SK-N-SH (cell line): ENCODE measurements at regions not wholly inside any gene's neighbourhood (a gene's known extent, or its start where the extent isn't known, plus 50 kb on each side); places are given as distances from the start of the nearest gene placed in this dataset.

Source experiments
- CTCF ChIA-PET: fragments of 300-600, 350-600 bp; formaldehyde crosslinking; extraction: SDS; loops from one replicate; lab custom pipeline; 2021; lab: Yijun Ruan, JAX
- POLR2A ChIA-PET: fragments of 350-600 bp; sonication (Branson Sonifier 250); formaldehyde crosslinking; extraction: SDS; loops from one replicate; lab custom pipeline; 2020; ENCODE audit warnings: antibody characterized with exemption, inconsistent platforms; lab: Yijun Ruan, JAX
- DNase-seq: peaks from one replicate; pipeline ENCODE4 v3.0.0; 2012
- H2AFZ ChIP-seq: fragments of 200-600 bp; sonication (generic); 2 replicates; pipeline ENCODE4 v1.8.1; 2016; ENCODE audit warnings: antibody characterized with exemption, mild to moderate bottlenecking, low read depth
- H3F3A ChIP-seq: fragments of 200-600 bp; sonication (generic); replicated peaks from 2 replicates; pipeline ENCODE3; 2016; ENCODE audit warnings: antibody characterized with exemption, mild to moderate bottlenecking; ENCODE audit not compliant: insufficient read depth
- H3K27ac ChIP-seq, 2 experiments: fragments of 200-500 bp in 1 of 2; fragments of 200-600 bp in 1 of 2; sonication (Bioruptor generic) in 1 of 2; sonication (generic), shearing (Covaris generic) in 1 of 2; 2 replicates each; pipeline versions ENCODE4 v1.5.1 to v1.6.1; 2014 to 2016; ENCODE audit warnings: low read depth in 2 of 2, inconsistent platforms in 1 of 2, low read length in 1 of 2, mild to moderate bottlenecking in 1 of 2, mixed read lengths in 1 of 2
- H3K27me3 ChIP-seq: fragments of 200-600 bp; sonication (generic), shearing (Covaris generic); 2 replicates; pipeline ENCODE4 v1.6.1; 2016; ENCODE audit warnings: mixed run types; ENCODE audit not compliant: insufficient read depth
- H3K36me3 ChIP-seq, 2 experiments: fragments of 200-500 bp in 1 of 2; fragments of 200-600 bp in 1 of 2; sonication (Bioruptor generic) in 1 of 2; sonication (generic) in 1 of 2; replicated peaks in 1 of 2; 2 replicates each; pipeline versions ENCODE3 to v1.5.1; 2014 to 2016; ENCODE audit warnings: low read length in 1 of 2, mild to moderate bottlenecking in 1 of 2; ENCODE audit not compliant: insufficient read depth in 2 of 2, control insufficient read depth in 1 of 2
- H3K4me1 ChIP-seq, 2 experiments: fragments of 200-500 bp in 1 of 2; fragments of 200-600 bp in 1 of 2; sonication (Bioruptor generic) in 1 of 2; sonication (generic), shearing (Covaris generic) in 1 of 2; 2 replicates each; pipeline versions ENCODE4 v1.5.1 to v1.6.1; 2014 to 2016; ENCODE audit warnings: low read depth in 1 of 2, low read length in 1 of 2, mixed run types in 1 of 2; ENCODE audit not compliant: insufficient read depth in 2 of 2, control insufficient read depth in 1 of 2
- H3K4me2 ChIP-seq: fragments of 200-600 bp; sonication (generic), shearing (Covaris generic); 2 replicates; pipeline ENCODE4 v1.6.1; 2017; ENCODE audit warnings: mixed run types
- H3K4me3 ChIP-seq, 2 experiments: fragments of 200-500 bp in 1 of 2; fragments of 200-600 bp in 1 of 2; sonication (Bioruptor generic) in 1 of 2; sonication (generic), shearing (Covaris generic) in 1 of 2; 2 replicates each; pipeline versions ENCODE4 v1.5.1 to v1.8.1; 2014 to 2016; ENCODE audit warnings: low read depth in 2 of 2, inconsistent platforms in 1 of 2, low read length in 1 of 2, mild to moderate bottlenecking in 1 of 2, mixed read lengths in 1 of 2, moderate library complexity in 1 of 2
- H3K79me2 ChIP-seq: fragments of 200-600 bp; sonication (generic); 2 replicates; pipeline ENCODE4 v1.8.1; 2017; ENCODE audit warnings: mild to moderate bottlenecking; ENCODE audit not compliant: insufficient read depth
- H3K9ac ChIP-seq: fragments of 200-600 bp; sonication (generic); 2 replicates; pipeline ENCODE4 v1.6.1; 2017; ENCODE audit warnings: mixed run types
- H3K9me2 ChIP-seq: fragments of 200-600 bp; sonication (generic); 2 replicates; pipeline ENCODE4 v1.6.1; 2017; ENCODE audit warnings: mixed run types
- H3K9me3 ChIP-seq: fragments of 200-600 bp; sonication (generic); 2 replicates; pipeline ENCODE4 v1.6.1; 2017; ENCODE audit warnings: mixed run types, mild to moderate bottlenecking, moderate library complexity
- H4K20me1 ChIP-seq: fragments of 200-600 bp; sonication (generic); 2 replicates; pipeline ENCODE4 v1.6.1; 2017; ENCODE audit warnings: mild to moderate bottlenecking, mixed run types; ENCODE audit not compliant: insufficient read depth
- CHD2 ChIP-seq: fragments of 150-350 bp; IDR thresholded peaks from 2 replicates; pipeline ENCODE4 v1.6.1; 2018; ENCODE audit warnings: low read length; ENCODE audit not compliant: partially characterized antibody
- ELF1 ChIP-seq: IDR thresholded peaks from 2 replicates; pipeline ENCODE4 v1.4.0; 2012
- FOSL2 ChIP-seq: IDR thresholded peaks from 2 replicates; pipeline ENCODE4 v1.4.0; 2012; ENCODE audit warnings: low read depth, mild to moderate bottlenecking, moderate library complexity, borderline replicate concordance
- FOXJ3 ChIP-seq: sonication (generic); formaldehyde crosslinking; IDR thresholded peaks from 2 replicates; pipeline ENCODE4 v1.5.1; 2020; ENCODE audit warnings: mild to moderate bottlenecking, missing genetic modification reagents
- GABPA ChIP-seq: IDR thresholded peaks from 2 replicates; pipeline ENCODE4 v1.4.0; 2012; ENCODE audit warnings: low read depth, mild to moderate bottlenecking
- GATA2 ChIP-seq: sonication (generic); formaldehyde crosslinking; IDR thresholded peaks from 2 replicates; pipeline ENCODE4 v1.5.0; 2020; ENCODE audit warnings: mild to moderate bottlenecking, missing genetic modification reagents
- JUND ChIP-seq: IDR thresholded peaks from 2 replicates; pipeline ENCODE4 v1.4.0; 2012
- NFIC ChIP-seq: IDR thresholded peaks from 2 replicates; pipeline ENCODE4 v1.4.0; 2012; ENCODE audit warnings: borderline replicate concordance
- NRF1 ChIP-seq: IDR thresholded peaks from 2 replicates; pipeline ENCODE4 v1.6.1; 2012; ENCODE audit warnings: low read depth, mild to moderate bottlenecking, low read length
- PBX3 ChIP-seq: IDR thresholded peaks from 2 replicates; pipeline ENCODE4; 2012
- RCOR1 ChIP-seq: fragments of 150-350 bp; IDR thresholded peaks from 2 replicates; pipeline ENCODE4 v1.6.1; 2017; ENCODE audit warnings: antibody characterized with exemption, low read length
- TEAD4 ChIP-seq: IDR thresholded peaks from 2 replicates; pipeline ENCODE4 v1.4.0; 2012; ENCODE audit warnings: mild to moderate bottlenecking, borderline replicate concordance; ENCODE audit not compliant: insufficient read depth
- USF2 ChIP-seq: fragments of 150-350 bp; IDR thresholded peaks from 2 replicates; pipeline ENCODE4 v1.6.1; 2017; ENCODE audit warnings: antibody characterized with exemption, low read length, low read depth, borderline replicate concordance
- YY1 ChIP-seq: IDR thresholded peaks from 2 replicates; pipeline ENCODE4 v1.4.0; 2012; ENCODE audit warnings: low read depth, mild to moderate bottlenecking
- WGBS: methylation state at CpG from one replicate; pipeline ENCODE4 v1.1.6; 2017; ENCODE audit warnings: low lambda C conversion rate; 5-methylcytosine and 5-hydroxymethylcytosine counted together
- TF ChIP-seq, protein P1 (sequence below): IDR thresholded peaks from 2 replicates; pipeline ENCODE4 v1.6.1; 2012; ENCODE audit warnings: mild to moderate bottlenecking, low read depth, low read length, moderate library complexity

DNA sequence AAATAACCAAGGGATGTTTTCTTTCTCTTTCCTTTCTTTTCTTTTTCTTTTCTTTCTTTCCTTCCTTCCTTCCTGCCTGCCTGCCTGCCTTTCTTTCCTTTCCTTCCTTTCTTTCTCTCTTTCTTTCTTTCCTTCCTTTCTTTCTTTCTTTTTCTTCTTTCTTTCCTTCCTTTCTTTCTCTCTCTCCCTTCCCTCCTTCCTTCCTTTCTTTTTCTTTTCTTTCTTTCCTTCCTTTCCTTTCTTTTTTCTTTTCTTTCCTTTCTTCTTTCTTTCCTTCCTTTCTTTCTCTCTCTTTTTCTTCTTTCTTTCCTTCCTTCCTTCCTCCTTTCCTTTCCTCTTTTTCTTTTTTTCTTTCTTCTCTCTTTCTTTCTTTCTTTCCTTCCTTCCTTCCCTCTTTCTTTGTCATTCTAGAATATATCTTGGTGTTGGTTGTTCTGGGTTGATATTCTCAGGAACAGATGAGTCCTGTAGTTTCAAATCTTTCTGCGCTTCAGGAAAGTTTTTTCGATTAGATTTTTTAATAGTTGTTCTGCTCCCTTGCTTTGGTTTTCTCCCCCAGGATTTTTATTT, 101.5 kb upstream of the FBXO11 start:
- no peak overlapping the region for H2AFZ ChIP-seq
- H3K4me1 ChIP-seq = no peaks in the 10 kb centered on the region
- H3K9me2 ChIP-seq = no peaks in the 10 kb centered on the region
- no peaks in the 10 kb centered on the region for H3K79me2 ChIP-seq
- ChIA-PET POLR2A (no interaction called here), CTCF (no interaction called here)
- DNase-seq = no peak
- H3K4me2 ChIP-seq = no peak overlapping the region
- no peaks in the 10 kb centered on the region for H3K9me3 ChIP-seq
- H3K27me3 ChIP-seq = peaks cover 4% of the 10 kb centered on the region; the same call in 1 of the 2 replicates
- H3K36me3 ChIP-seq = no peaks in the 10 kb centered on the region
- H3K9ac ChIP-seq = no peak overlapping the region
- no peaks in the 10 kb centered on the region for H3F3A ChIP-seq
- no peak overlapping the region for H3K27ac ChIP-seq
- H3K4me3 ChIP-seq = no peak overlapping the region
- H4K20me1 ChIP-seq = no peaks in the 10 kb centered on the region
- TF ChIP-seq CHD2 (no peak), GABPA (no peak), ELF1 (no peak), RCOR1 (no peak), NRF1 (no peak), GATA2 (CRISPR knock-in tag) (no peak), FOXJ3 (CRISPR knock-in tag) (no peak), PBX3 (no peak), USF2 (no peak)
- WGBS = 82% methylated on average over 2 of the region's 2 CpGs

DNA sequence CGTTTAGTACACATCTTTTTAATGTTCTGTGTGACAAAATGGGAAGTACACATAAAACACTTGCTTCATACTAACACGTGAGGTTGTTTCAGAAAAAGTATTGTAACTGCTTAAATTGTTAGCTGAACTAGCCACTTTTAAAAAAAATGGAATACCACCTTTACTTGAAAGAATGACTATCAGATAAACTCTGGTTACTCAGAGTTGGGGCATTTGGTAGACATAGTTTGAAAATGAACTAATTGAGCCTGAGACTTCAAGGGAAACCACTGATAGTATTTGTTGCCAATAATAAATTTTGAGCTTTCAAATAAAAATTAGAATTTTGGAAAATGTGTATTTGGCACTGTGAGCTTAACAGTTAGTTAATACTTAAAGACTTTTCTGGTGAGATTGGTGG, 103.0 kb upstream of the FBXO11 start:
- Histone ChIP-seq H3K4me2 (no peak overlapping the region), H3K79me2 (no peaks in the 10 kb centered on the region), H4K20me1 (no peaks in the 10 kb centered on the region), H3K9ac (no peak overlapping the region), H3K4me1 (no peaks in the 10 kb centered on the region), H3K27ac (no peak overlapping the region), H3K9me3 (no peaks in the 10 kb centered on the region), H3K4me3 (no peak overlapping the region), H3K9me2 (no peaks in the 10 kb centered on the region), H2AFZ (no peak overlapping the region), H3K27me3 (peaks cover 4% of the 10 kb centered on the region; the same call in 1 of the 2 replicates), H3K36me3 (no peaks in the 10 kb centered on the region), H3F3A (no peaks in the 10 kb centered on the region)
- ChIA-PET CTCF (interaction anchor here (1.0 to 1.7 kb wide), 2 partner anchors 12 to 13 kb away, joined by 4 read pairs; no protein-coding TSS in a partner anchor), POLR2A (no interaction called here)
- DNase-seq = no peak
- WGBS = 34% methylated on average over 2 of the region's 2 CpGs
- TF ChIP-seq YY1 (no peak), NFIC (no peak), GABPA (no peak), TEAD4 (no peak), JUND (no peak), FOSL2 (no peak), ELF1 (no peak)
- TF ChIP-seq, protein P1, sequence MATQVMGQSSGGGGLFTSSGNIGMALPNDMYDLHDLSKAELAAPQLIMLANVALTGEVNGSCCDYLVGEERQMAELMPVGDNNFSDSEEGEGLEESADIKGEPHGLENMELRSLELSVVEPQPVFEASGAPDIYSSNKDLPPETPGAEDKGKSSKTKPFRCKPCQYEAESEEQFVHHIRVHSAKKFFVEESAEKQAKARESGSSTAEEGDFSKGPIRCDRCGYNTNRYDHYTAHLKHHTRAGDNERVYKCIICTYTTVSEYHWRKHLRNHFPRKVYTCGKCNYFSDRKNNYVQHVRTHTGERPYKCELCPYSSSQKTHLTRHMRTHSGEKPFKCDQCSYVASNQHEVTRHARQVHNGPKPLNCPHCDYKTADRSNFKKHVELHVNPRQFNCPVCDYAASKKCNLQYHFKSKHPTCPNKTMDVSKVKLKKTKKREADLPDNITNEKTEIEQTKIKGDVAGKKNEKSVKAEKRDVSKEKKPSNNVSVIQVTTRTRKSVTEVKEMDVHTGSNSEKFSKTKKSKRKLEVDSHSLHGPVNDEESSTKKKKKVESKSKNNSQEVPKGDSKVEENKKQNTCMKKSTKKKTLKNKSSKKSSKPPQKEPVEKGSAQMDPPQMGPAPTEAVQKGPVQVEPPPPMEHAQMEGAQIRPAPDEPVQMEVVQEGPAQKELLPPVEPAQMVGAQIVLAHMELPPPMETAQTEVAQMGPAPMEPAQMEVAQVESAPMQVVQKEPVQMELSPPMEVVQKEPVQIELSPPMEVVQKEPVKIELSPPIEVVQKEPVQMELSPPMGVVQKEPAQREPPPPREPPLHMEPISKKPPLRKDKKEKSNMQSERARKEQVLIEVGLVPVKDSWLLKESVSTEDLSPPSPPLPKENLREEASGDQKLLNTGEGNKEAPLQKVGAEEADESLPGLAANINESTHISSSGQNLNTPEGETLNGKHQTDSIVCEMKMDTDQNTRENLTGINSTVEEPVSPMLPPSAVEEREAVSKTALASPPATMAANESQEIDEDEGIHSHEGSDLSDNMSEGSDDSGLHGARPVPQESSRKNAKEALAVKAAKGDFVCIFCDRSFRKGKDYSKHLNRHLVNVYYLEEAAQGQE = no peak
